CD4-positive, alpha-beta T cell treated with Interleukin-1 beta for 1 hour (primary cell): ENCODE measurements at regions not wholly inside any gene's neighbourhood (a gene's known extent, or its start where the extent isn't known, plus 50 kb on each side); places are given as distances from the start of the nearest gene placed in this dataset.
"Not testable (repeated sequence)": the region's sequence is repeated elsewhere in the genome, so short reads cannot be mapped to it uniquely, and the experiment has no call there.

Source experiments
- DNase-seq, 2 donors: peaks; one replicate each; pipeline ENCODE4 v3.0.0-alpha.2; 2020 to 2022

DNA sequence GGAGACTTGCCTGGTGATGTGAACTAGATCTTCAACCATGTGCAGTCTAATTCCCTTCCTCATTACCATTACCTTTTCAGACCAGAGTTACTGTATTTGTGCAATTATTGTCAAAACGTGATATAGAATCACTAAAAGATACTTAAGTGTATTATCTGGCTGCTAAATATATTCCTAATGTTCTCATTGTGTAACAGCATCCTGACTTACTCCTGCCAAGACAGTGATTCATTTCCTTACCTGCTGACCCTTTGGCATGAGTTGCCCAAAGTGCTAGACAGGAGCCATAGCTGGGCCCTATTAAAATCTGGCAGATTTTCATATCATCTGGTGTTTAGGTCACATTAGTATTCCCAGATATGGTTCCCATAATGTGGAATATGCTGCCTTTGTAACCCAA, 598.3 kb upstream of the CAMK1G start:
- DNase-seq: no peak

DNA sequence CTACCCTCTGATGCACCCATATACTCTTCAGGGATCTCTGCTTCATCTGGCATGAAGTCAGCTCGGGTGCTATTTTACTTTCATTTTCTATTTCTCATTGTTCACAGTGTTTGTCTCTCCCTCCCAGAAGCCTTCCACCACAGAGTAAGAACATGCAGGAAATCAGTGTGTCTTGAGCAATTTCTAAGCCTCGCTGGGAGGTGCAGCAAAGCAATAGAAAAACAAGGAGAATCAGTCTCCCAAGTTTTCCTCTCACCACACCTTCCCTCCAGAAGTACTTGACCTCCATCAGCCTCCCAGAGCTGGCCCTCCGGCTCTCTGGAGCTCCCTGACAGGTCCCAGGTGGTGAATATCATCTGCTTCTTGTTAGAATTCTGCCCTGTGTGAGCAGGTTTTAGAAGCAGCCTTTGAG, 594.7 kb upstream of the CAMK1G start:
- peak in 1 of 2 donors; percentile 37 for DNase-seq

DNA sequence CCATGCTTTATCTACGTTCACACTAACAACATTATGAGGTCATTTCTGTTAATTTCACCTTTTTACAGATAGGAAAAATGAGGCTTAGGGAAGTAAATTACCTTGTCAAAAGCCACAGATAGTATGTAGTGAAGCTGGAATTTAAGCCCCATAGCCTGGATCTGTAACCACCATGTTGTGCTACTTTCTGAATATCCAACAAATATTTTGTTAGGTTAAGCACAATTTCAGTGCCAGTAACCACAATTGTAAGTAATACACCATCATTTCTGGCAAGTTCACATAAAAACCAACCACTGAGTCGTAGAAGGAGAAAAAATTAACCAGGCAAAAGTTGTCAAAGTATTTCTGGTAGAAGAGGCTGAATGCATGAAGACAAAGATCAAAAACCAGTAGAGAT, 593.1 kb upstream of the CAMK1G start:
- no peak for DNase-seq

DNA sequence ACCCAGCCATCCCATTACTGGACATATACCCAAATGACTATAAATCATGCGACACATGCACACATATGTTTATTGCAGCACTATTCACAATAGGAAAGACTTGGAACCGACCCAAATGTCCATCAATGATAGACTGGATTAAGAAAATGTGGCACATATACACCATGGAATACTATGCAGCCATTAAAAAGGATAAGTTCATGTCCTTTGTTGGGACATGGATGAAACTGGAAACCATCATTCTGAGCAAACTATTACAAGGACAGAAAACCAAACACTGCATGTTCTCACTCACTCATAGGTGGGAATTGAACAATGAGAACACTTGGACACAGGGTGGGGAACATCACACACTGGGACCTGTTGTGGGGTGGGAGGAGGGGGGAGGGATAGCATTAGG, 586.5 kb upstream of the CAMK1G start:
- not testable (repeated sequence) for DNase-seq

DNA sequence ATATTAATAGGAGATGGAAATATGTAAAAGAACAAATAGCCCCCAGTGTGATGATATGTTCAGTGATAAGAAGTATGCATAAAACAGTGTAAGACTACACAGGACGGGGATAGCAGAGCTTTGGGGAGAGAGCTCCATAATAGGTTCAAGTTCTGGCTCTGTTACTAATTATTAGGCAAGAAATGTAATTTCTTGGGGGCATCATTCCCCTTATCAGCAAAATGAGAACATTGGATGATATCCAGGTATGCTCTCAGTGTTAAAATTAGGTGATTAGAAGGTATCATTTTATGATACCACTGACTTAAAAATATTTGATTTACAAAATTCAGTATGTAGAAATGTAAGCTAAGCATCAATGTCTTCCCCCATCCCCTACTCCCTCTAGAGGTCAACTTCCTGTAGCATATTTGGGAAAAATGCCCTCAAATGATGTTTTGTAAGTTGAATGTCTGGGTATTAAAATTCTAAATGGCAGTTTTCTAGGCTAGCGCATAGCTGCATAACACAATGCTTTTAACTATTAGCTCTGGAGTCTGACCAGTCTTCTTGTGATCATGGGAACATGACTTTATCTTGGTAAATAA, 585.7 kb upstream of the CAMK1G start:
- DNase-seq: no peak

DNA sequence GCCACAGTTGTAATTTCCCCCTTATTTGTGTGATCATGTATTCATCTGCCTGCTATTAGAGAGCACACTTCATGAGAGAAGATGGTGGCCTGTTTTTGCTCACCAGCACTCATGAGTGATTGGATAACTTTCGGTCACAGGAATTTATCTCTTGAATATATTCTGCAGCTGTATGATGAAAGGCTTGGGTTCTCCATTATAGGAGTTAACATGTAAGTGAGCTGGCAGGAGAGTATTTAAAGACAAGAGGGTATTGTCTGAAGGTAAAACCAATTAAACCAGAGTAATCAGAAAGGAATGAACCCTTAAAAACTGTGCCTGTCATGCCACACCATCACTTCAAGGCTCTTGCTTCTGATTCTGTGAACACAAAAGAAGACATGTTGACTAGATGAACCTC, 574.9 kb upstream of the CAMK1G start:
- DNase-seq: no peak

DNA sequence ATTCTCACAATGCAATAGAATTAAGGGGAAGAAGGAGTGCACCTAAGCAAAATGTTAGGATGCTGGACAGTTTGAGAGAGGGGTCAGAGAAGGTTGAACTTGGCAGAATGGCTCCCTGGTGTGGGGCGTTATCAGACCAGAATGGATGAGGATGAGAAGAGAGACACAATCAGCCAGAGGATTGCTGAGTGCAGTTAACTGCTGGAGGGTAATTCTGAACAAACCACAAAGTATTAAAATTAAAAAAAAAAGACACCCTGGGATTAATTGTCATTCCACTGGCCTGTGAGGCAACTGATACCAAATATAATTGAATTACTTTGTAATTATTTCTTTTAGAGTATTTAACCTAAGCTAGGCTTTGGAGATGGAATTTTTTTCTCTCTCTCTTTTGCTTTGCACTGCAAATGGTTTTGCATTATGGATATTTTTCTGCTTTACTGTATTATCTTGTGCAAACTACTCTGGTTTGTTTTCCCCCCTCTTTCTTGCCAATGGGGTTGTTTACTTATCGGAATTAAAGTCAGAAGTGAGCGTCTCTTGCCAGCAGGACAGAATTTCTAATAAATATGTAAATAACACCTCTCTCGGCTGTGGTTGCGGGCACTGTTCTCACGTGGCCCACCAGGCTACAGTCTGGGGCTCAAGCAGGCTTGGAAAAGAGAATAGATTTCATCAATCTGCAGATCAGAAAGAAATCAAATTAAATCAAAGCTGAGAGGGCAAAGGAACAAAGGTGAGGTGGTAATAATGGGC, 572.9 kb upstream of the CAMK1G start:
- DNase-seq: no peak

DNA sequence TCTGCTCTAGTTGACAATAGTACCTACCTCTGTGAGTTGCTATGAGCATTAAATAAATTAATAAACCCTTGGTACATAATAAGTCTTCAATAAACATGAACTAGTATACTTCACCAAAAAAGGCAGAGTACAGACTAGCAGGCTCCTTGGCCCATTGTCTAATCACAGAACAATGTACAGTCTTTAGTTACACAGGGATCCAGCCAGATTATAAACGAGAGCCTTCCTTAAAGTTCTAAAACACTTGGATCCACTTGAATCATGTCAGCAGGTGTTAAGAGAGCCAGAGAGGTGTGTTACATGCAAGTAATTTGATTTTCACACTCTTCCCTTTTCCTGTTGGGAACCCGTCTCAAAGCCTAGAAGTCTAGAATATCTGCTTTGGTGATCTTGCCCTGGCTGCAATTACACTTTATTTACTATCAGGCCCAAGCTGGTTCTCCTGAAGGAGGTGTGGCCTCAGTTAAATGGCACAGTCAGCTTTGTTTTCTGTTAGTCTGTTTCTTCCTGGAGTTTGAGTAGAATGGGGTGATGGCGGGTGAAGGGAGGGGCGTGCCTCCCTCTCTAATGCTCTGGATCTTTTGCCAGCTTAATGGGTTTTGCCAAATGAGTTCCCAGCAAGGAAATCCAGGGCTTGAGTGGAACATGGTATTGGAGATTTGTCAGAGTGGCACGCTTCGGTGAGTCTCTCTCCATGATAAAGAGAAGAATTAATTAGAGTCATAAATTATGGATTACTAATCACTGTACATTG, 570.9 kb upstream of the CAMK1G start:
- DNase-seq: no peak

DNA sequence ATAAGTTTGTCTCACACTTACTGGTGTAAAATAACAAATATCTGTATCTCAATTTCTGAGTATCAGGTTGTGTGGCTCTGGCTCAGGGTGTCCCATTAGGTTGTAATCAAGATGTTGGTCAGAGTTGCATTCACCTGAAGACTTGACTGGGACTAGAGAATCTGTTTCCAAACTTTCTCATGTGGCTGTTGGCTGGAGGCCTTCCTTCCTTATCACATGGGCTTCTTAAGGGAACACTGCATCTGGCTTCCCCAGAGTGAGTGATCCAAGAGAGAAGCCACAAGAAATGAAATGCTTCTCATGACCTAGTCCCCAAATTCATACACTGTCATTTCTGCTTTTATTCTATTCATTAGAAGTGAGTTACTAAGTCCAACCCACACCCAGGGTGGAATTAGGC, 568.4 kb upstream of the CAMK1G start:
- DNase-seq: no peak

DNA sequence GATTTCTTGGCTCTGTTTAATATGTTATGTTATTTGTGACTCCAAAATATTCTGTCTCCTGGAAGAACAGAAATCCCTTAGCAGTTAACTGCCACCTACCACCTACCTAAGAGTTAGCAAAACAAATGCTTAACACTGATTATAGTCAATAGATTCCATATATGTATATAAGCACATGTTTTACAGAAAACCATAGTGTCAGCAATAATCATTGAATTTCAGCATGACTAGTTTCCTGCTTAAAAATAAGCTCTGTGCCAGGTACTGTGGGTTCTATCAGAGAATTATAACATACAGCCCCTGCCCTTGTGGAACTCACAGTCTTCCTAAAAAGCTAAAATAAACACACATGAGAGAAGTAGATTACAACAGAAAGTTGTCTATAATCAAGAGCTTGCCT, 561.9 kb upstream of the CAMK1G start:
- no peak for DNase-seq

DNA sequence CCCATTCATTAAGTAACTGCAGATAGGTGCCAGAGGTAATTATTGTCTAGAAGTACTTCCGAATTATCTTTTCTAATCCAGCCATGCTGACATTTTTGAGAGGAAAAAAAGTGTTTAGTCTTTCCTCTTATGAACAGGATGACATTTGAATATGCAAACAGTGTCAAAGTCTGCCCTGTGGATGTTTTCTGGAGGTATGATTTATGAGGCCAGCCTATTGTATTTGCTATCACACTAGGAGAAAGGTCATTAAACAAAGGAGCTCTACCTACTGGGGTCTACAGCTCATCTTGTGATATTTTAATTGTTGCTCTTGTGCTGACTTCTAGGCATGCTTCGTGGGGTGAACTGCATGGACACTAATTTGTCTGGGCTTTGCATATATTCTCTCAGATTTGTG, 559.7 kb upstream of the CAMK1G start:
- DNase-seq: no peak

DNA sequence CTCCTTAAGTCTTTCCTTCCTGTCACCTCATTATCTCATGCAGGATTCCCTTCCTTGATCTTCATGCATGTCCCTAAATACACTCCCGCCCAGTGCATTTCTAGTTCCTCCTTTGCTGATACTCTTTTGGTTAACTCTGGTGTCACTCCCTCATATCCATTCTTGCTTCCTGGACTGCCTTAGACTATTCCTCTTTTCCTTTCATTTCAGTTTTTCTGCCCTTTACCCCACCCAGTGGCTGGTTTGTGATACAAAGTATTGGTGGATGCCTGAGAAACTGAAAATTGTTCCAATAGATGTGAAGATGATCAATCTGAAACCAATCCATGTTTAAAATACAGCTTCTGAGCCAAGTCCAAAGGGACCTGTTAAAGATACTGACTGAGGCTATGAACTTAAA, 553.8 kb upstream of the CAMK1G start:
- no peak for DNase-seq

DNA sequence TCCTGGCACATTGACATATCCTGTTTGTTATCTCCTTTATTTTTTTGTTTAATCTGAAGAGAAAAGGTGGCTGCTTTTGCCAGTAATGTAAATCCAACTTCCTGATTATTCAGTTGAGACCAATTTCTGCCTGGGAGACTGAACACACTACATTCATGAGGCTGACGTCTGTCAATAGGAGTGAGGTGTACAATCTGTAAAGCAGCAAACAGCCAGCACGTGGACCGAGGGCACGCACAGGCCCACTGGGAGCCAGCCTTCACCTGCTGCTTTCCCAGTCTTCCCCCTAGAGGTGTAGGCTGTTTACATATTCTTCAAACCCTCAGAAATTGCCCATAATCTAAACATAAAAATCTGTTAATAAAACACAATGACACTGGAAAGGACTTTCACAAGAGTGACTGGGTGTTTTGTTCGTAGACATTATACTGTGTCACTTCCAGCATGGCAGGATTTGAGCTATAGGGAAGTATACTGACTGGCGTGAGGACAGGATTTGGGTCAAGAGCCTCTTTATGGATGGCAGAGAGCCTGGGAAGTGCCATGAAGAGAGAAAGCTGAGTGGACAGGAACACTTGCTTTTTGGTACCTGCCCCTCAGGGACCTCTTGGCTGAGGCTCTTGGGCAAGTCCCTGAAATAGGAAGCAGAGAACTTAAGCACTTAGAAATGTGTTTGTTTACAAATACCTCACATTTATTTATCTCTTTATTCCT, 552.9 kb upstream of the CAMK1G start:
- no peak for DNase-seq

DNA sequence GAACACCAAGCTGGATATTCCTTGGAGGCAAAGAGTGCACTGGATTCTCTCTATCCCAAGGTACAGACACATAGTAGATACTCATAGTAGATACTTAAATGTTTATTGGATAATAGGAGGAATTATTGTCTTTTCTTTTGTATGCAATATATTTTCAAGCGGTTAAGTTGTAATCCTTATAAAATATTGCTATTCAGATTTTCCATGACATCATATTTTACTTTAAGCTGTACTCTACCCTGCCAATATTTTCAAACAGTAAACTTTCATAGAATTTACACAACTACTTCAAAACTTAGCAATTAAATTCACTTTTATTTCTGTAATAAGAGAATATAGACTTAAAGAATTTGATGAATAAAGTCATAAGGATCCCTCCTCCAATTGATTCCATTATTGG, 546.5 kb upstream of the CAMK1G start:
- no peak for DNase-seq

DNA sequence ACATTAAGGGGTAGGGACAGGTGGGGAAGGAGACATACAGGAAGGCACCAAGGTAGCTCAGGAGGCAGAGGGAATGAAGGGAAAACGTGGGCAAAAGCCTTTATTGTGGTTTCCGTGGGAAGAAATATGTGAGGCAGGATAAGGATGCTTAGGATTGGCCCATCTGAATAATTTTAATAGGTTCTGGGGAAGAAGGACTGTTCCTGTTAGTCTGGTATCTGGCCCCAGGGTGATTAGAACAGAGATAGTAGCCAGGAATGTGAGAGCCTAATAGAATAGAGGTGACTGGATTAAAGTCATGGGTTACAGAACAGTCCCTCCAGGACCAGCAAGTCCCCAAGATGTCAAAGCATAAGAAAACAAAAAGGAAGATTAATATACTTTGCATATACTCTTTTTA, 545.2 kb upstream of the CAMK1G start:
- no peak for DNase-seq

DNA sequence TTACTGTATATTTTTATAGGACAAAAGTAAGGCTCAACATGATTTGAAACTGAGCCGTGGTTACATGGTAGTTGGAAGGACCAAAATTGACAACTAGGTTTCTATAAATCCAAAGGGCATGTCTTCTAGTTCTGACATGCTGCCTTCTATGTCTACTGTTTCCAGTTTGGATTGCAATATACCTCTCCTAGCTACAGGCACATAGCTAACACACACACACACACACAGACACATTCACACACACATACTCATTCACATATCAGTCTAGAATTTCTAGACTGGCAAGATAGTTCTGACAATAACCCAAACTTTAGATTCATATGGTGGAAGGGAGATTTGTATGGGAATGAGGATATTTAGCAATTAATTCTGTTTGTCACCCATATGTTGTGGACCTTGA, 544.8 kb upstream of the CAMK1G start:
- no peak for DNase-seq

DNA sequence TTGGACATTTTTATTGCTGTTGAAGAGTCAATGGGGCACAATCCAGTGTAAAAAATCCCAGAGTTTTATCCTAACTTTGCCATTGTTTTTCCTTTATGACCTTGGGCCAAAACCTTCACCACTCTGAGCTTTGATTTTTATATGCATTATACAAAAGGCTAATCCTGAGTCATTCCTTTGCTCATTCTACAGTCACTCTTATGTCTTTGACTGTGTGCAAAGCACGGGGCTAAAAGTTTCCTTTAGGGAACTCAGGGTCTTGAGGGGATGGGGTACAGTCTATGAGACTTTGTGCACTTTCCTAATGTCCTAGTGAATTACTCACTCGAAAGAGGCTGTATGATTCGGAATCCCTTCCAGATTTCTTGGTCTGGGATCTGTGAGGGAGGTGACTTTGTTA, 543.2 kb upstream of the CAMK1G start:
- no peak for DNase-seq

DNA sequence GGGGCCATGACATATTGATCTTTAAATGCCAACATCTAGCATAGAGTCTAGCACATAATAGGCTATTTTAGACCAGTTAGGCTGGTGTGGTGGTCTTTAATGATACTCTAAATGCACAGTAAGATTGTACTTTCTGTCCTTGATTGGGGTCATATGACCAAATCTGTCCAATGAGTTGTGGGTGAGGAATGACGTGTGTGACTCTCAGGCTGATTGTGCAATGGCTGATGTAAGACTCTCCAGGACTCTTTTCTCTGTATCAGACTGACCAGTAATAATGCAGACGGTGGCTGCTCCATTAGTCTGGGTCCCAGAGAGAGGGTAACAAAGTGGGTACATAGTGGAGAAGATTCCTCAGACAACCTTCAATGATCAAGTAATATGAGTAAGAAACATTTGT, 541.6 kb upstream of the CAMK1G start:
- no peak for DNase-seq

DNA sequence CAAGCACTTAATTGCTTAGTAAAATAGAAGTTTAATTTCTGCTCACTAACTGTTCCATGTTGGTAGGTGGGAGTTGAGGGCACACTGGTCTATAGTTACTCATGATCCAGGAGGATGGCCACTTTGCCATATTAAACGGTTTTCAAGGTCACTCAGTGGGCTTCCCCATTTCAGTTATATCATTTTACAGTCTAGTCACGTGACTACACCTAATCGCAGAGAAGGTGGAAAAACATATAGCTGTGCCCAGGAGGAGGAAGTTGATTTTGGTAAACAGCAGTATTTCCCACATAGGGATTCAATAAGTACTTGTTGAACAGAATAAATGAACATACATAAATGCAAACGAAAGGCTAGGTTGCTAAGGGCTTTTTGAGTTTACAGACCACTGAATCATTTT, 541.1 kb upstream of the CAMK1G start:
- DNase-seq: no peak

DNA sequence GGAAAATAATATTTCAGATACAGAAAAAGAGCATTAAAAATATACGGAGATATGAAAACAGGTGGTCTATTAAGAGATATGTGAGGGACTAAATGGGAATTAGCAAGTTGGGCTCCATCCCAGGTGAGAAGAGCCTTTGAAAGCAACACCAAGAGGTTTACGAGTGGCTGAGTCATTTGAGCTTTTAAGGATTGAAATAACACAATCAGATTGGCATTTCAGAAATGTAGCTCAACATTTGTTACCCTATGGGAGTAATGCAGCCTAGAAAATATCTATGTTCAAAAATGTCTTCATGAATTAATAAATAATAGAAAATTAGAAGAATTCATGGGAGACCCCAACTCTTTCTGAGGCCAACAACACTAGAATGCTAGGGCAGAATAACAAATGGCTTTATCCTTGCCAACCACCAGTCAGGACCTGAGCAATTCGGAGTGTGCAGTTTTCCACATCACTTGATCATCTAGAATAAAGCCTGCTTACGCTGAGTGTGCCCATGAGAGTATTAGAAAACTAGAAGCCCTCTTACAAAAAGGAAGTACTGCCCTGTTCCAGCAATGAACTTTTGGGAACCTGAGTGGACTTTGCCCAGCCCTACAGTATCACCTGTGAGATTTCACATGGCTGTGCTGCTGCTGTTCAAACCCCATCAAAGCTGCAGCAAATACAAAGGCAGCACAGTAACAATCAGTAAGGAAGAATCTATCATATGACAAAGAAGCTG, 538.0 kb upstream of the CAMK1G start:
- DNase-seq: no peak

DNA sequence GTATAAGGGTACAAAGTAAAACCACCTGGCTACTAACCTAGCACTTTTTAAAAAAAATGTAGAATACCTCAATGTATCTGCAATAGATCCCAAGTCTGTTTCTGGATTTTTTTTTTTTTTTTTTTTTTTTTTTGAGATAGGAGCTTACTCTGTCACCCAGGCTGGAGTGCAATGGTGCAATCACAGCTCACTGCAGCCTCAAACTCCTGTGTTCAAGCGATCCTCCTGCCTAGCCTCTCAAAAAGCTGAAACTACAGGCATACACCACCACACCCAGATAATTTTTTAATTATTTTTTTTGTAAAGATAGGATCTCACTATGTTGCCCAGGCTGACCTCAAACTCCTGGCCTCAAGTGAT, 537.5 kb upstream of the CAMK1G start:
- no peak for DNase-seq

DNA sequence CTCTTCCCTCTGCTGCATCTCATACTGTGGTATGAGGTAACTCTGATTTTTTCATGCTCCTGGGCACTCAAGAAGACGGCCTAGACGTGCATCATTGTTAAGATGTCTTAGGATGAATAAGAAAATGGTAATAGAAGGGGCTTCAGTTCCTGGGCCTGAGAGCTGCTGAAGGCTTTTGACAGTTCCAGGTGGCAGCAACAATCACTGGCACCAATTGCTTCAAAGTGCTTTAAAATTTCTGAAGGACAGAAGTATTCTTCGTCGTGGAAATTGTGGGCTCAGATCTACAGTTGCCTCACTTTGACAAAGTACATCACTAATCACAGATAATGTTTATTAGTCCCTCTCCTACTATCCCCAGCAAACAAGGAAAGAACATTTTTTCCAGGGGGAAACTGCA, 536.6 kb upstream of the CAMK1G start:
- DNase-seq: no peak
